NOMO-1 treated with DMSO at 0.1 percent for 48 hours (cell line): ENCODE measurements at regions not wholly inside any gene's neighbourhood (a gene's known extent, or its start where the extent isn't known, plus 50 kb on each side); places are given as distances from the start of the nearest gene placed in this dataset.
"Not testable (repeated sequence)": the region's sequence is repeated elsewhere in the genome, so short reads cannot be mapped to it uniquely, and the experiment has no call there.

Source experiments
- DNase-seq: peaks from one replicate; lab custom pipeline; 2025; ENCODE audit not compliant: unreplicated experiment; lab: John Stamatoyannopoulos, UW

DNA sequence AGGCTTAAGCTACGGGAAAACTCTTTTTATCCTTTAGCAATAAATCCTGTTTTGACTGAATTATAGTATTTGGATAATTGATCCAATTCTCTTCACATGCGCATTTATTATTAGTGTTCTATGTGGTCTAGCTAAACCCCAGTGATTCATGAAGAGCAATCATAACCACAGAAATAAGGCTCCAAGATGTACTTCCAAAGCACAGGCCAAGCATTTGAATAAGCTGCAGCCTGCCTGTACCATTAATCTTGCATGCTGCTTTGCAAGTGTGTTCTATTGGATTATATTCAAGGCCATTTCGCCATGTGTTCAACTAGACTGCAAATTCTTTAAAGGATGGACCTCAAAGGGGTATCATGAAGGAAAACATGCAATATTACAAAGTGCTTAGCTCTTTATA lies 385.2 kb upstream of the FAT1 start:
- no peak for DNase-seq

DNA sequence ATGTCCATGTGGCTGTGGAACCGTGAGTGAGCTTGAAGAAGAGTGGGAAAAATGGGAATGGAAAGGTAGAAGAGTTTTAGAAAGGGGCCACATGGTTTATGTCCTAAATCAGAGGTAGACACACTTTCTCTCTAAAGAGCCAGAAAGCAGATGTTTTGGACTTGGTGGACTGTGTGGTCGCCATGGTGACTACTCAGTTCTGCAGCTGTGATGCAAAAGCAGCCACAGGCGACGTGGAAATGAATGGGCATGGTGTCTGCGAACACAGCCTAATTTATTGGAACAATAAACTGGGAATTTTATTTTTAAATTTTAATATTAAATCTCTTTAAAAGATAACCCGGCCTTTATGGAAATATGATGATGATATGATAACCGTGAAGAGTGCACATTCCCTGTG lies 386.0 kb upstream of the FAT1 start:
- DNase-seq = no peak

DNA sequence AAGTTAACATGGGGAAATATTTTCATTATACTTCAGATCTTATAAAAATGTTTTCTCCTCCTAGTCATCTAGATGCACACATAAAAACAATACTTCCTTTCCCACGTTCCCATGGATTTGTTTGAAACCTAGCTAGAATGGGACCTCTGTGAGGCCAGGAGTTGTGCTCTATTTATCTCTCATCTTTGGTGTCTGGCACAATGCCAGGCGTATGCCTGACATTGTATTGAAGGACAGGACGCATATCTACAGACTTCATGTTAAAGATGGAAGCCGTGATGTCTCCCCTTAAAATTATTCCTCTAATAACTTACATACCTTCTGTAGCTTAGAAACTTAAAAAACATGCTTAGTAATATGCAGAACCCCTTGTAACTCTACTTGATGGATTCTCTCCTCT lies 394.5 kb upstream of the FAT1 start:
- DNase-seq = no peak

DNA sequence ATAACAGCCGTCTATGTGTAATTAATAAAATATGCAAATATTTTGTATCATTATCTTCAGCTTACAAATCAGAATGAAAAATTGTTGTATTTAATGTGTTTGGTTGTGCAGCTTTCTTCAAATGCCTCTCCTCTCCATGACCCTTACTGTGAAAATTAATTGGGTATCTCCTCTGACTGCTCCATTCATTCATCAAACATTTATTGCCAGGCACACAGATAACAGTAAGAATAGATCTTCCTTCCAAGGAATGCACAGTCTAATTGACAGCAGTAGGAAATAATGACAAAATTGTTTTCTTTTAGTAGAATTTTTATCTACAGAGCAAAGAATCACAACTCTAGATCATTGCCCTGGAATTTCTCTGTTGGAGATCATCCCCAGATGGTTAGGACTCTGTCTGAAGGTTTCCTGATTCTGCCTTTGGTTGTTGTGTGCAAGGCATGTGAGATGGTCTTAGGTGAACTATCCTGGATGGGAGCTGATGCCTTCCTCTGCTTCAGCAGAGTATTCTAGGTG lies 395.0 kb upstream of the FAT1 start:
- DNase-seq = no peak

DNA sequence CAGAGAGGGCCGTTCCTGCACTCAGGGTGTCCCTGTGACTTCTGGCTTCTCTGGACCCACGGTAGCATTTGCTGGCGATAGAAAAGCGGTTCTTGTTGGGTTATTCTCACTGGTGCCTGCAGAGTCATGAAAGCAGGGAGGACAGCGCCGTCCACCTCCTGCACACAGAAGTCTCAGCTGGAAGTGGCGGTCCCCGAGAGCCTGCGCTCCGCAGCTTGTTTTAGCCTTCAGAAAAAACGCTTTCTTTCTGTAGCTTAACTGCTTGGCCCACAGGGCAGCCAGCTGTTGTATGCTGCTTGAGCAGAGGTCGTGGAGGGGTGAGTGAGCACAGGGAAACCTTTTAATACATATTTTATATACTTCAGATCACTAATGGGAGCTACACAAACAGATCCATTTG lies 400.7 kb upstream of the FAT1 start:
- no peak for DNase-seq

DNA sequence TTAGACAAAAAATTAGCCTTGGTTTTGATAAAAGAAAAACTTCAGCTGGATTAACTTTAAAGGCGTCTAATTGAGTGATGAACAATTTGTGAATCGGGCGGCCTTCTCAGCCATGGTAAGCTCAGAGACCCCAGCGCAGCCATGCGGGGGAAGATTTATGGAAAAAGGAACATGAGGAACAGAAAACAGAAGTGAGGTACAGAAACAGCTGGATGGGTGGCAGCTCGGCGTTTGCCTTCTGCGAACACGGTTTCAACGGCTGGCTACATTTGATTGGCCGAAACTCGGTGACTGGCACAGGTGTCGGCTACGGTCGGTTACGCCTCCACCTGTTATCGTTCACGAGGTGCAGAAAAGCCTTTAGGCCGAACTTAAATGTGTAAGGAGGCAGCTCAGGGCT lies 401.4 kb upstream of the FAT1 start:
- DNase-seq = no peak

DNA sequence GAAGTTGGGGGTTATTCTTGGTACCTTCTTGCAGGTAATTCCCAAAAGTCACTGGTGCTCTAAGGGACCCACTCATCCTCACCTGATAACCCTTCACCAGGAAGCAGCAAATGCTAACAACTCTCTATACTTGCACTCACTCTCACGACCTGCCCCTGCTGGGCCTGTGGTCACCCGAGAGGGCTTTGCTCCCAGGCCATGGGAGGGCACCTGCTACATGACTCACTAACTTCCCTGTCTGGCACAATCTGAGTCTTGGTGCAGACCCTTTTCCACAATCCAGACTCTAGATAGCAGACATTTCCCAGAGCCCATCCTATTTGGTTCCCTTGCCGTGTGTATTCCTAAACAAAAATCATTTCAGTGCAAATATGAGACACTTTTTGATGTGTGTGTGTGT lies 403.8 kb upstream of the FAT1 start:
- DNase-seq = no peak

DNA sequence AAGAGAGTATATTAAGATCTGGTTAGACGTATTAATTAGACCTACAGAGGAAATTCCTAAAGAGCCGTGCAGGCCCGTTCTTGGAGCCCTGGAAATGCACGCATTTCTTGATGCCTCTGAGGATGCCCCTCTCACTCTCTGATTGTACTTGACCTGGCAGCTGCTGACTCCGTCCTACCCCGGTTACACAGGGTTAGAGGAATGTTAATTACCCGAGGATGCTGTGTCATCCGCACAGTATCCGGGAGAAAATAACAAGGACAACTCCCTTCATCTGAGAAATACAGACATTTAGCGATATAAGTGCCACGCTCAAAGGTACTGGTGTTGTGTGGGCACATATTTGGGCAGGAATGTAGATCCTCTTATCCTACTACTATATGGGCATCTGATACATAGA lies 404.6 kb upstream of the FAT1 start:
- DNase-seq = no peak

DNA sequence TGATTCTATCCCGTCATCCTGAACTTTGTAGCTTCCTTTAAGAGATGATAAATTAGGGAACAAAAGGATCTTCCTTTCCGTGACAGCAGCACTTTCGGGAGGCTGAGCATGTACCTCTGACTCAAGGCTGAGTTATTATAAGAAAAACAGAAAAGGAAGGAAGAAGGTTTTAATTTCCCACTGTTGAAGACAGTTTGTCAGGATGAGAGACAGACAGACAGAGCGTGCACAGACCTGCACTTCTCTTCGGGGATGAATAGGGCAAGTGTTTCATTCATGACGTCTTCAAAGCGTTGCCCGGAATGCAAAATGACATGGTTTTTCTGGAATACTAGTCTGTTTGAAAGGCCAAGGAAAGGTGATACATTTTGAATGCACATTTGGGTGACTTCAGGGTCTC lies 405.3 kb upstream of the FAT1 start:
- no peak for DNase-seq

DNA sequence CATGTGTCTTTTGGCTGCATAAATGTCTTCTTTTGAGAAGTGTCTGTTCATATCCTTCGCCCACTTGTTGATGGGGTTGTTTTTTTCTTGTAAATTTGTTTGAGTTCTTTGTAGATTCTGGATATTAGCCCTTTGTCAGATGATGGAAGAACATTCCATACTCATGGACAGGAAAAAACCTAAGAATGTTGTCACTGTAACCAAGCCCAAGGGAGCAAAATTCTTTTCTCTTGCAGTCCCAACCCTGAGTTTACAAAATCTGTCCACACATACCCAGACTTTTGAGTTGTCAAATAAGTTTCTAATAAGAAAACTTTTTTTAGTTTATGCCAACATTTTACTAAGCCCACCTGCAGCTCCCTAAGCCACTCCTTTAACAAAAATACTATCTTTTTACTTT lies 408.2 kb upstream of the FAT1 start:
- DNase-seq = not testable (repeated sequence)

DNA sequence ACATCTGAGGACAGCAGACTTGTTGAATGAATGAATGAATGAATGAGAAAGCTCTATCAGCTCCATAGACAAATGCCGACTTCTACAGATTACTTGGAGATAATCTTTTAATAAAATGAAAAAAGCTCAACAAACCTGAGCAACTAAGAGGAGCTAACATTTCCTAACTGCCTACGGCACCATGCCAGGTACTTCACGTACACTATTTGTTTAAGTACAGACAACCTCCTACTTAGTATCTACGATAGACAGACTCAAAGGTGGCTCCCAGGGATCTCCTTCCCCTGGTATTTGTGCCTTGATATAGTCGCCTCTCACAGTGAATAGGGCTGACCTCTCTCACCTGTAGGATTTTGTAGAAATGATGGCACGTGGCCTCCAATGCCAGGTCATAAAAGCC lies 412.2 kb upstream of the FAT1 start:
- no peak for DNase-seq

DNA sequence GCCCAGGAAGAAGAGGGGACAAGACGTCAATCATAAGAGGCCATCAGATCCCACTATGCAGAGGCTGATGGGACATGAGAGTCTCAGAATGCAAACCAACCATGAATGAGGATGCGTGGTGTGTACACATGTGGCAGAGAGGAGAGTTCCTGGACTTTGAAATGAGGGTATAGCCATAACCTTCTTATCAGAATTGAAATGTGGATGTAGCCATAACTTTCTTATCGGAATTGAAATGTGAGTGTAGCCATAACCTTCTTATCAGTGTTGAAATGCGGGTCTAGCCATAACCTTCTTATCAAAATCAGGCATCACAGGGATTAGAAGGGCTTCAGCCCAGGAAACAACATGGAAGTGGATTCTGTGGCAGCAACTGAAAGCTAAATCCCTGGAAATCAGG lies 415.5 kb upstream of the FAT1 start:
- DNase-seq = no peak

DNA sequence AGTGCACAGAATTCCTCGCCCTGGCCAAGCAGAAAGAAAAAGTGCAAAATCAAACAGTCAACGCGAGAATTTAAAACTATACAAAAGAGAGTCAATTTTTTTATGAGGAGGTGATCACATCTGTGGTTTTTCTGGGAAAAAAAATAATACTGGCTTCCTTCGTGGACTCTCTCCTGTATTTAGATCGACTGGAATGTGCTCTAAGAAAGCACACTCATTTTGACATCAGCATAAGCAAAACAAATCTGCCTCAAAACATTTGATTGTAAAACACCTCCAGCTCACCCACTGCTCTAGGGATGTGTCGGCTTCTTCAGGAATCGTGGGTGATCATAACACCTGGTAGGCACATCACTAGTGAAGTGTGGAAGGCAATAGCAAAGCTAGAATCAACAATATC lies 417.4 kb upstream of the FAT1 start:
- DNase-seq = no peak

DNA sequence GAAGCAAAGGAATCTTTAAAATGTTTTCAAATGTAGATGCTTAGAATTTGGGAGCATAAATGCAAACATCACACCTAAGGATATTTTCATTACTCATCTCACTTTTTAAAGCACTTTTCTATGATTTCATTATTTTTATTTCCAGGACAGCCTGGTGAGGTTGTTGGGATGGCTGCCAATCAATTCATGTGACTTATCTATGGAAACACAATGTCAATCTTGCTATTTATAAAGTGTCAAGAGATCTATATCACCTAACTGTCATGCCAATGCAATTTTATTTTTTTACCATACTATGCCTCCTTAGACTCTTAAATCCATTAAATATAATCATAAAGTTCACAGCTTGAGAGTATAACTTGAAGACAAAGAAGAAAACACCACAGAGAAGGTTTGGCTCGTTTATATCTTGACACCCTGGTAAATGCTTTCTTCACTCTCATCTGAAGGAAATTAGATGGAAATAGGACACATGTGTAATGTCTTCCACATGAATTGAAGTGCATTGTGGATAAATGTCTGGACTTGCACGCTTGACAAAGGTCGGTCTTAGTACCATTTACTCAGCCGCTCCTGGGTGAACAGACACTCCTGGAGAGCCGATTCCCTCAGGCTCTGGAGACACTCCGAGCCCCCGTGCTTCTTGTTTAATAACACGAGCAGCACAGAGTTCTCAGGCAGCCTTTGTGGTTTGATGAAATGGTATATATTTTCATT lies 425.7 kb upstream of the FAT1 start:
- DNase-seq = no peak

DNA sequence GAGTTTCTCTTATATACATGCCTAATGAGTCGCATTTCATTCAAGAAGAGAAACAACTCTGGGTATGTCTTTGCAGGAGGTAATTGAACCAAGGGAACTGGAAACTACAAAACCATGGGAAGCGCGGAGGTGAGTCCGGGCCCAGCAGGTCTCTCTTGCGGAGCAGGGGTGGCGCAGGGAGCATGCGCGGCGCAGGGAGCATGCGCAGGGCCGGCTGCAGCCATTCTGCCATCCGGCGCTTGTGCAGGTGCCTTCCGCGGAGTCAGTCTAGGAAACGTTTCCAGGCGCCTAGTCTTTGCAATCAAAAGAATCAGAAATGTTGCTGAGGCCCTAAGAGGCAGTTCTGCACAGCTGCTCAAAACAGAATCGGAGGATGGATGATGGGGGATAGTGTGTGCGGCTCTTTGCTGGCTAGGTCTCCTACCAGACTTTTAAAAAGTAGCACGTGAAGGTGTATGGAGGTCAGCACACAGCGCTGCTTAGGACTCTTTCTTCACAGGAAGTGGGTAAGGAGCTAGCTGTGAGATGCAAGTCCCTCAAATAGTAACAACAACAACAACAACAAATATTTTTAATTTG lies 433.8 kb upstream of the FAT1 start:
- no peak for DNase-seq

DNA sequence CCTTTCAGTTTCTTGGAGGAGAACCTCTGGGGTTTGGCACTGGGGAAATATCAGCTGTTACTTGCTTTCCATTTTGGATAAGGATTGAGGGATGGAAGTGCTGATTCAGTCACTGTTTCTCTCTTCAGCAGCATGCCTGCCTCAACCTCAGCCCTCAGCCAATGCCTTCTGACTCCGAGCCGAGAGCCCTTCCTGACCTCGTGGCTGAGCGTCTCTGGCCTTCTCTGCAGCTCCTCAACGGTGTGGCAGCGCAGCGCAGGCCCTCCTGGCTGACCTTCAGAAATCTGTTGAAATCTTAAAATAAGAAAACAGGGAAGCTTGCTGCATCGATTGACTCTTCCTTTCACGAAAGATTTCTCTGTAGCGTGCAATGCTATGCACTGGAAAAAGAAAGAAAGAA lies 434.3 kb upstream of the FAT1 start:
- no peak for DNase-seq

DNA sequence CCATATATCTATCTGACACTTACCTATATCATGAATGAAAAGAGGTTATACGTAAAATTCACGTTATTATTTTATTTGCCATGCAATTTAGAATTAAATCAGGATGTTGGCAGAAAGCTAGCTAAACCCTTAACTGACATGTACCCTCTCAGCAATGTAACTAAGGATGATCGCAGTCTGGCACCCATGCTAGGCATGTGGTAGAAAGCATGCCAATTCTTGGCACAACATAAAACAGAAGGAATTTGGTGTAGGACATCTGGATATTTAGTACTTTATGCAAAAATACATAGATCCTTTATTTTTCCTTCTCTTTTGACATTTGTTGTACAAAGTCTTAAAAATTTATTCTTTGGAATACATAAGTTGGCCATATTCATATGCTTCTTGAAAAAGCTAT lies 436.8 kb upstream of the FAT1 start:
- no peak for DNase-seq

DNA sequence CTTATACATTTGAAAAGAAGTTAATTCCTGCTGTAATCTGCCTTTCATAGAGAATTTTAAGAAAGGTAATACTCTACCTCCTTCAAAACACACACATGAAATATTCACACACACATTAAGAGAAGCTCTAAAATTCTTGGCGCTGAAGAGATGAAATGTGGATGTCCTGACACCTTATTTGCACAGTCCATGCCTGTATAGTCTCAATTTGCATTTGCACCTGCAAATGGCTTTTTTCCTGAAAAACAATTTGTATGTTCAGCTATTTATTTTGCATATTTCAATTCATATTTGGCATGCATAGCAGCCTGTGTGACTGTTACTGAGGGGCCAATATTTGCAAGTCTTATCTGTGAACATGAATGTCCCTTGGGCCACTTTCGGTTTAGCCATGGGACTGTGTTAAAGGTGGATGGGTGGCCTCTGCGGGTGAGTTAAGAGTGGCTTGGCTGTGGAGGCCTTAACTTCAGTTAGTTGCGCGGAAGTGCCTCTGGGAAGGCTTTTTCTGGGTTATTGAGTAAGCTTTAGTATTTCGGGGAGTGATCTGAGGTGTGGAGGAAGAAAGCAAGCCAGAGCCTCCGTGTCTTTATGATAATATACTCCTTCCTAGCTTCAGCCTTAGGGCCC lies 443.3 kb upstream of the FAT1 start:
- DNase-seq = no peak

DNA sequence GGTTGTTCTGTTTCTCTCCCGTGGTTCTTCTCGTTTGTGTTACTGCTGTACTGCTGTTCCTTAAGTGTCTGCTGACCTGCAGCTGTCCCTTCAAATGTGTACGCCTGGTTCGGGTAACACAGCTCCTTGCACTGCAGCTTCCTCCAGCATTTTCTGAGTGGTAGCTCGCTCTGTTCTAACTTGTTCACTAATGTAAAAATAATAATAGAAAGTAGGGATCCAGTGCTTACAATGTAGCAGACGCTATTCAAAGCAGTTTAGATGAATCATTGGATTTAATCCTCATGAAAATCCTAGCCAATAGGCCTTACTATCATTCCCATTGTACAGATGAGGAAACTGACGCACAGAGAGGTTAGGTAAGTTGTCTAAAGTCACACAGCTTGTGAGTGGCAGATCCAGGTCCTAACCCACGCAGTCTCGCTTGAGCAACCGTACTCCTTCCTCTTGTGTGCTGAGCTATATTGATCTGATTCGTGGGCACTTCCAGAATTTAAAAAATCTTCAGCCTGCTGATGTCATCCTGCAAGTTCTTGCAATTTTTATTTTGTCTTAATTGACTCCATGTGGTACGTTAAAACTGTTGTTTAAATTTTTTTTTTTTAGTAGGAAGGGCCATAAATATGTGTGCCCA lies 448.2 kb upstream of the FAT1 start:
- DNase-seq = no peak

DNA sequence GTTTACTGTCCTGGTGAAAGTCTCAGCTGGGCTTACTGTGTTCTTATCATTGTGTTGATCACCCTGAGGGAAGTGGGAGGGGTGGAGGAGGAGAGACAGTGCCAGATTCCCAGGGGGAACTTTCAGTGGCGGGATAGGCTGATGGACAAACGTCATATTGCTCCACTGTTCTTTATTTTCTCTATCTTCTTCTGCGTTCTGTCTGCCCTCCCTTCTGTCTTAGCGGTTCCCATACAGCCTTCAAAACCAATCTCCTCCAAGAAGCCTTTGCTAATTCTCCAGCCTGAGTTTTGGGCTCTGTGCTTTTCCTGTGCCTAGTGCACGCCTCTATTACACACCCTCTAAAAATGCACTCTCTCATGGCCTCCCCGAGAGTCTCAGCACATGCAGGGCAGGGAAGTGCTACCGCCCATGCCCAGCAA lies 448.7 kb upstream of the FAT1 start:
- no peak for DNase-seq

DNA sequence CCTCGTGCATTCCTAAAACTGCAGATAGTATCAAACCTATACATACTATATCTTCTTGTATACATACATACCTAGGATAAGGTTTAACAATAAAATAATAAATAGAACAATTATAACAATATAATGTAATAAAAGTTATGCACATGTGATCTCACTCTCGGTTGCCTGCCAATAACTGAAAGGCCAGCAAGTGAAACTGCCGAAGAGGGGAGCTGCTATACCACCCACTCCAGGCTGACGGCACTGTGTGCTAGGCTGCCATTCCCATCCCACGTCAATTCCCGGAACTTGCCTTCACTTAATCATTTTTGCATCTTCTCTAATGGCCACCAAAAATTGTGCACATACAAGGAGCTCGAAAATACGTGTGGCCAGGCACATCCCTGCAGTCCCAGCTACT lies 451.1 kb upstream of the FAT1 start:
- no peak for DNase-seq

DNA sequence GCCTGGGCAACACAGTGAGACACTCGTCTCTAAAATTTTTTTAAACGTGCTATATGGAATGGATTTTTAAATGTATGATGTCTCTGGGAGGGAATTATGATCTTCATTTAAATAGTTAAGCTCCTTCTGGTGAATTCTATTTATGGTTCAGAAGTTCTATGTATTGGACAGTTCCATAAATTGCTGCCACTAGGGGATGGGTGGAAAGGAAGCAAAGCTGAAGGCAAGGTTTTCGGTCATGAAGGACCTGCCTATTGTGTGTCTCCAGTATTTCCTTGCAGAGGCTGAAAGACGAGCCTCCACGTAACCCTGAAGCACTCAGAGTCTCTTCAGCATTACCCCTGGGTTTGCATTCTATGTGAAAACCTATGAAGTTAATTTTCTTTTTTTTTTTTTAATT lies 451.5 kb upstream of the FAT1 start:
- DNase-seq = no peak
